Caco-2 (cell line): ENCODE measurements at regions not wholly inside any gene's neighbourhood (a gene's known extent, or its start where the extent isn't known, plus 50 kb on each side); places are given as distances from the start of the nearest gene placed in this dataset.

ENCODE experiments used
- BruUV-seq: library from RNA; stranded (reverse); fragments of 400-500 nt; replicated peaks from 2 replicates; lab custom pipeline; 2021; lab: Mats Ljungman, UMichigan
- CTCF ChIA-PET: fragments of 300-600 bp; sonication (Branson Sonifier 250); formaldehyde crosslinking; loops from one replicate; lab custom pipeline; 2022; ENCODE audit warnings: antibody characterized with exemption; lab: Charles Lee
- POLR2A ChIA-PET: fragments of 300-600 bp; sonication (Branson Sonifier 250); formaldehyde crosslinking; loops from one replicate; lab custom pipeline; 2022; ENCODE audit warnings: antibody characterized with exemption; lab: Charles Lee
- DNase-seq, 2 experiments: peaks; one replicate each; pipeline versions ENCODE4 v3.0.0 to v3.0.0-alpha.2; 2020 to 2022
- H3K27me3 ChIP-seq: replicated peaks from 2 replicates; pipeline ENCODE4 v1.6.0; 2011; ENCODE audit warnings: low read length; ENCODE audit not compliant: control insufficient read depth, insufficient read depth
- H3K36me3 ChIP-seq: 2 replicates; pipeline ENCODE4 v1.5.1; 2011; ENCODE audit warnings: low read length; ENCODE audit not compliant: control insufficient read depth, insufficient read depth
- H3K4me1 ChIP-seq: fragments of 250-450 bp; sonication (Bioruptor Pico); 2 replicates; pipeline ENCODE4 v1.5.1; 2020; ENCODE audit warnings: mild to moderate bottlenecking
- H3K4me3 ChIP-seq: 2 replicates; pipeline ENCODE4 v1.5.1; 2011; ENCODE audit warnings: low read depth, mild to moderate bottlenecking, control low read depth, low read length
- H3K9me3 ChIP-seq: fragments of 250-450 bp; sonication (Bioruptor Pico); 2 replicates; pipeline ENCODE4 v1.5.1; 2020; ENCODE audit warnings: mild to moderate bottlenecking, moderate library complexity
- H3K27ac Mint-ChIP-seq: one replicate; pipeline ENCODE4 v1.8.0; 2022; ENCODE audit warnings: mixed read lengths; ENCODE audit not compliant: unreplicated experiment
- H3K27me3 Mint-ChIP-seq: one replicate; pipeline ENCODE4 v1.8.0; 2022; ENCODE audit warnings: mixed read lengths; ENCODE audit not compliant: insufficient read depth, unreplicated experiment
- H3K36me3 Mint-ChIP-seq: one replicate; pipeline ENCODE4 v1.8.0; 2022; ENCODE audit warnings: mild to moderate bottlenecking, mixed read lengths; ENCODE audit not compliant: insufficient read depth, unreplicated experiment
- H3K4me1 Mint-ChIP-seq: one replicate; pipeline ENCODE4 v1.8.0; 2022; ENCODE audit warnings: low read depth, mixed read lengths; ENCODE audit not compliant: unreplicated experiment
- H3K4me3 Mint-ChIP-seq: one replicate; pipeline ENCODE4 v1.8.0; 2022; ENCODE audit warnings: mild to moderate bottlenecking, moderate library complexity, mixed read lengths; ENCODE audit not compliant: unreplicated experiment
- H3K9me3 Mint-ChIP-seq: one replicate; pipeline ENCODE4 v1.8.0; 2022; ENCODE audit warnings: mixed read lengths; ENCODE audit not compliant: unreplicated experiment
- intact Hi-C: fragments of 100-400 bp; cut with micrococcal nuclease; formaldehyde crosslinking; loops from one replicate; pipeline ENCODE4 v1.10.0; 2022; ENCODE audit not compliant: unreplicated experiment
- TF ChIP-seq, protein P1 (sequence below), 2 experiments: fragments of 200-600 bp in 1 of 2; IDR thresholded peaks; 1 replicate in 1 of 2; 2 replicates in 1 of 2; pipeline versions ENCODE4 v1.5.1 to v1.8.0; 2011 to 2022; ENCODE audit warnings: antibody characterized with exemption in 1 of 2, control low read depth in 1 of 2, inconsistent platforms in 1 of 2, low read depth in 1 of 2, low read length in 1 of 2, mild to moderate bottlenecking in 1 of 2, moderate library complexity in 1 of 2; ENCODE audit not compliant: insufficient read depth in 1 of 2, severe bottlenecking in 1 of 2, unreplicated experiment in 1 of 2

DNA sequence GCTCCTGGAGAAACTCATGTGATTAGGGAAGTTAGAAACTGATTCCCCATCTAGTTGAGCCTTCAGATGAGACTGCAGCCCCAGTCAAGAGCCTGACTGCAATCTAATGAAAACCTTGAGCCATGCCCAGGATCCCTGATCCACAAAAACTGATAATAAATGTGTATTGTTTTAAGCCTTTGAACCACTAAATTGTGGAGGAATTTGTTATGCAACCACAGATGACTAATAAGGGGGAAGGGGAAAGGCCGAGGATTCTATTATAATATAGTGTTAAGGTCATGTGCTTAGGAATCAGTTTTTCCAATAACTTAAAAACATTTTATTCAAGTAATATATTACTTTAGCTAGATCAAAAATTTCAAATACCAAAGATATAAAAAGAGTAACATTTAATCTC is 52.8 kb upstream of the USP25 start:
- TF ChIP-seq, protein P1, sequence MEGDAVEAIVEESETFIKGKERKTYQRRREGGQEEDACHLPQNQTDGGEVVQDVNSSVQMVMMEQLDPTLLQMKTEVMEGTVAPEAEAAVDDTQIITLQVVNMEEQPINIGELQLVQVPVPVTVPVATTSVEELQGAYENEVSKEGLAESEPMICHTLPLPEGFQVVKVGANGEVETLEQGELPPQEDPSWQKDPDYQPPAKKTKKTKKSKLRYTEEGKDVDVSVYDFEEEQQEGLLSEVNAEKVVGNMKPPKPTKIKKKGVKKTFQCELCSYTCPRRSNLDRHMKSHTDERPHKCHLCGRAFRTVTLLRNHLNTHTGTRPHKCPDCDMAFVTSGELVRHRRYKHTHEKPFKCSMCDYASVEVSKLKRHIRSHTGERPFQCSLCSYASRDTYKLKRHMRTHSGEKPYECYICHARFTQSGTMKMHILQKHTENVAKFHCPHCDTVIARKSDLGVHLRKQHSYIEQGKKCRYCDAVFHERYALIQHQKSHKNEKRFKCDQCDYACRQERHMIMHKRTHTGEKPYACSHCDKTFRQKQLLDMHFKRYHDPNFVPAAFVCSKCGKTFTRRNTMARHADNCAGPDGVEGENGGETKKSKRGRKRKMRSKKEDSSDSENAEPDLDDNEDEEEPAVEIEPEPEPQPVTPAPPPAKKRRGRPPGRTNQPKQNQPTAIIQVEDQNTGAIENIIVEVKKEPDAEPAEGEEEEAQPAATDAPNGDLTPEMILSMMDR (IDR thresholded peaks at IDR 0.05; ENCODE audit: insufficient read depth in 1 of 2, low read depth in 1 of 2, low read length in 1 of 2, severe bottlenecking in 1 of 2, unreplicated experiment in 1 of 2) = no peak
- H3K9me3 Mint-ChIP-seq = no peaks in the 10 kb centered on the region
- CTCF ChIA-PET = no interaction called here
- POLR2A ChIA-PET = no interaction called here
- H3K4me3 Mint-ChIP-seq = no peak overlapping the region
- no peaks in the 10 kb centered on the region for H3K27me3 Mint-ChIP-seq
- H3K4me3 ChIP-seq = no peak overlapping the region
- no peaks in the 10 kb centered on the region for H3K36me3 Mint-ChIP-seq
- H3K4me1 ChIP-seq = peaks cover 24% of the 10 kb centered on the region
- H3K4me1 Mint-ChIP-seq = peaks cover 5% of the 10 kb centered on the region
- no peaks in the 10 kb centered on the region for H3K36me3 ChIP-seq
- no peak for DNase-seq
- BruUV-seq = no TSS peak
- H3K27ac Mint-ChIP-seq = no peak overlapping the region
- H3K27me3 ChIP-seq = no peaks in the 10 kb centered on the region
- intact Hi-C loops = no loop called here
- no peaks in the 10 kb centered on the region for H3K9me3 ChIP-seq

DNA sequence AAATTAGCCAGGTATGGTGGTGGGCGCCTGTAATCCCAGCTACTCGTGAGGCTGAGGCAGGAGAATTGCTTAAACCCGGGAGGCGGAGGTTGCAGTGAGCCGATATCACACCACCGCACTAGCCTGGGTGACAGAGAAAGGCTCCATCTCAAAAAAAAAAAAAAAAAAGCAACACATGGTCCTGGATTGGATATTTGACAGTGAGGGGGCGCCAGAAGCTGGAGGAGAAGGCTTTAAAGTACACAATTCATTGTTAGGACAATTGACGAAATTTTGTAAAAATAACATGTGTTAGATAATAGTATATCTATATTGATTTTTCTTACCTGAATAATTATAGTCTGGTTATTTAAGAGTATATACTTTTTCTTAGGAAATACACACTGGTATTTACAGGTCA is 50.2 kb upstream of the USP25 start:
- CTCF ChIA-PET = no interaction called here
- TF ChIP-seq, protein P1 (IDR thresholded peaks at IDR 0.05; ENCODE audit: insufficient read depth in 1 of 2, low read depth in 1 of 2, low read length in 1 of 2, severe bottlenecking in 1 of 2, unreplicated experiment in 1 of 2) = no peak
- peaks cover 13% of the 10 kb centered on the region for H3K4me1 Mint-ChIP-seq
- DNase-seq = no peak
- POLR2A ChIA-PET = no interaction called here
- no peak overlapping the region for H3K27ac Mint-ChIP-seq
- H3K27me3 Mint-ChIP-seq = no peaks in the 10 kb centered on the region
- Histone ChIP-seq H3K27me3 (no peaks in the 10 kb centered on the region), H3K9me3 (no peaks in the 10 kb centered on the region), H3K4me3 (no peak overlapping the region), H3K4me1 (peaks cover 20% of the 10 kb centered on the region), H3K36me3 (no peaks in the 10 kb centered on the region)
- H3K9me3 Mint-ChIP-seq = peaks cover 10% of the 10 kb centered on the region
- H3K36me3 Mint-ChIP-seq = no peaks in the 10 kb centered on the region
- intact Hi-C loops = no loop called here
- BruUV-seq = no TSS peak
- no peak overlapping the region for H3K4me3 Mint-ChIP-seq
